DOHH2 (cell line): ENCODE measurements at regions not wholly inside any gene's neighbourhood (a gene's known extent, or its start where the extent isn't known, plus 50 kb on each side); places are given as distances from the start of the nearest gene placed in this dataset.

Experiments used
- CTCF ChIP-seq: fragments of 200-600 bp; sonication (generic); IDR thresholded peaks from one replicate; pipeline ENCODE4 v1.5.1; 2014; ENCODE audit warnings: antibody characterized with exemption, mild to moderate bottlenecking, low read depth, low read length; ENCODE audit not compliant: poor library complexity, severe bottlenecking
- EZH2phosphoT487 ChIP-seq: fragments of 200-600 bp; sonication (generic); IDR thresholded peaks from 2 replicates; pipeline ENCODE4 v1.6.1; 2017; ENCODE audit warnings: borderline replicate concordance, mild to moderate bottlenecking, antibody characterized with exemption, low read length, moderate library complexity, mixed read lengths

- TF ChIP-seq CTCF (no peak), EZH2phosphoT487 (no peak)
Measured at GRCh38 chr10:16049050-16049449, 188.7 kb upstream of the MINDY3 start.
